Left renal pelvis (tissue), 4 donors: ENCODE measurements at regions not wholly inside any gene's neighbourhood (a gene's known extent, or its start where the extent isn't known, plus 50 kb on each side); places are given as distances from the start of the nearest gene placed in this dataset.
A peak's percentile ranks its signal among the peaks of the same experiment; 100 is the strongest.

Experiments used
- DNase-seq, 4 donors: peaks; one replicate each; pipeline ENCODE4 v3.0.0-alpha.2; 2013; ENCODE audit warnings: low read depth in 4 of 4, low spot score in 3 of 4

GRCh38 chr3:157647820-157648219, 144.6 kb upstream of the VEPH1 start:
- DNase-seq = no peak

GRCh38 chr3:157639756-157640426, 136.7 kb upstream of the VEPH1 start:
- no peak for DNase-seq

GRCh38 chr3:157637866-157638265, 134.7 kb upstream of the VEPH1 start:
- DNase-seq = no peak

DNA sequence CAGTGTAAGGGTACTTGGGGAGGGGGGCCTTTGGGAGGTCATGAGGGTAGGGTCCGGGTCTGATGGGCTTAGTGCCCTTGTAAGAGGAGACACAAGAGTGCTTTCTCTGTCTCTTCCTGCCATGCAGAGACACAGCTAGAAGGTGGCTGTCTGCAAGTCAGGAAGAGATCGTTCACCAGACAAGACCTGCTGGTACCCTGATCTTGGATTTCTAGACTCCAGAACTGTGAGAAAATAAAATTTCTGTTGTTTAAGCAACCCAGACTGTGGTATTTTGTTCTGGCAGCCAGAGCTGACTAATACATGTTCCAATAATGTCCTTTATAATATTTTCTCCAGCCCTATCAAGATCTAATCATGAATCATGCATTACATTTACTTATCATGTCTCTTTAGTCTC, 130.0 kb upstream of the VEPH1 start:
- no peak for DNase-seq

DNA sequence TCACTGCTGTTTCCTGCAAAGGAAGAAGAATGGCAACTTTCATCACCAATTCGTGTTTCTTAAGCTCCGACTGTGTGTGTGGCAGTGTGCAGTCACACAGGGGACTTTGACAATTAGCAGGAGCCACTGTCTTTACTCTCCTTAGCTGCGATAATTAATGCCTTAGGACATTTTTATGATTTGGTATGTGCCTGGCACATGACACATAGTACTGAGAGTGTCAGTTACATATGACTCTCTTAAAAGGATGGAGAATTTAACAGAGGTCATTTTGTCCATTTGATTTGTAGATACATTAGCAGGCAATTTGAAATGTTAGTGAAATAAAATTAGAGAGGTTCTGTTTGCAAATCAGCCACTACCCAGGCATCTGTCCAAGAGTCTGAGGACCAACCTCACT, 128.9 kb upstream of the VEPH1 start:
- DNase-seq = no peak

- DNase-seq = no peak
Observed at GRCh38 chr3:157631478-157631877, 128.3 kb upstream of the VEPH1 start.

GRCh38 chr3:157626817-157627216, 123.6 kb upstream of the VEPH1 start:
- DNase-seq = no peak

- DNase-seq = no peak
Observed at GRCh38 chr3:157624801-157625200, 121.6 kb upstream of the VEPH1 start.

- DNase-seq = no peak
Observed at GRCh38 chr3:157618886-157619285, 115.7 kb upstream of the VEPH1 start.

DNA sequence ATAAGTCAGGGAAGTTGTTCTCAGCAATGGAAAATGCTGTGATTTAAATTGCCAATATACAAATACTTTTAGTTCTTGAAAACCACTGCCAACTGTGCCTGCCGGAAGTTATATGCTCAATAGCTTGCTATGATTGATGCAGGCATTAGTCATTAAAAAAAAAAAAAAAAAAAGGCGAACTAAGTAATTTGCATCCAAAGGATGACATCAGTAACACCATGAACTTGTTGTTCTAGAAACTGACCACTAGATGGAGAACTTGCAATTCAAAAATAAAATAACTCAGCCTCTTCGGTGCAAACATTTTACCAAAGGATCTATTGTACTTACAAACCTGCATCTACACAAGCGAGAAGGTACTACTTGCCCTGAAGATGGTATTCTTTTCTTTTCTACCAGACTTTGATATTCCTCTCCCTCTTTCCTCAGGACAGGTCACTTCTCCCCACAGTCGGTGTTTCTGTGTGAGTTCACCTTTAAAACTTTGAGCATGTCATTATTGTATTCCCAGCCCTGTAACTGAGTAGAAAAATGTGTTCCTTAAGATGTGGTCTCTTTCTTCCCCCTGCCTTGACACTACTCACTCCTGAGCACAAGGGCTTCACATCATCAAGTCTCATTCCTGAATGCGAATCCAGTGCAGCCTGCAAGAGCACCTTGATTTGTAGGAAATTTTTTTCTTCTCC, 115.0 kb upstream of the VEPH1 start:
- peak in 1 of 4 donors; percentile 36 for DNase-seq

GRCh38 chr3:157614896-157615295, 111.7 kb upstream of the VEPH1 start:
- DNase-seq = no peak

- DNase-seq = no peak
Observed at GRCh38 chr3:157611536-157612076, 108.4 kb upstream of the VEPH1 start.

DNA sequence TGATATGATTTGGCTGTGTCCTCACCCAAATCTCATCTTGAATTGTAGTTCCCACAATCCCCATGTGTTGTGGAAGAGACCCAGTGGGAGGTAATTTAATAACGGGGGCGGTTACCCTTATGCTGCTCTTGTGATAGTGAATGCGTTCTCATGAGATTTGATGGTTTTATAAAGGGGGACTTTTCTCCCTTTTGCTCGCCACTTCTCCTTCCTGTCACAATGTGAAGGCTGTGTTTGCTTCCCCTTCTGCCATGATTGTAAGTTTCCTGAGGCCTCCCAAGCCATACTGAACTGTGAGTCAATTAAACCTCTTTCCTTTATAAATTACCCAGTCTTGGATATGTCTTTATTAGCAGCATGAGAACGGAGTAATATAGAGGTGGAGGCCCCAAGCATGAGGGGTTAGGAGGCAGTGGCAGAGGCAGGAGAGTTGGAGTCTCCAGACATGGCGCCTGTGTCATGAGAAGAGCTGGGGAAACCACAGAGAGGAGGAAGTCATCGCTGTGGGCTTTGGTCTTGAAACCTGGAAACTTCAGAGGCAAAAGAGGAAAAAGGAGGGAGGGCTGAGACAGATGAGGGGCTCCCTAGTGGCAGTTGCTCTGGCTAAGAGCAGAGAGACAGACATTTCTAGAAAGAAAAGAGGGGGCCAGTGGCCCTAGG, 107.8 kb upstream of the VEPH1 start:
- DNase-seq = no peak

- no peak for DNase-seq
Observed at GRCh38 chr3:157607826-157608405, 104.7 kb upstream of the VEPH1 start.

DNA sequence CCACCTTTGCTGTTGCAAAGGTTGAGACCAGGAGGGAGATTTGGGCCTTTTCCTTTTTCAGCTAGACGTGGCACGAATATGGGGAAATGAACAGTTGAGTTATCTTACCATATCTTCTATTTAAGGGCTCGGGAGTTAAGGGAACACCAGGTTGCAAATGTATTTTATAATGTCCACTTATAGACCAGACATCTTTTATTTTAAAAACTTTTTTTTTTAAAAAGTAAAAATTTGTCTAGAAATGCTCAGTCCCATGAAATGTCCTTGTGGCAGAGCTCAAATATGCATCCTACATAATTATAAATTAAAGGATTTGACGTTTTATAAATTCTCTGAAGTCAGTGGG, 103.6 kb upstream of the VEPH1 start:
- no peak for DNase-seq

DNA sequence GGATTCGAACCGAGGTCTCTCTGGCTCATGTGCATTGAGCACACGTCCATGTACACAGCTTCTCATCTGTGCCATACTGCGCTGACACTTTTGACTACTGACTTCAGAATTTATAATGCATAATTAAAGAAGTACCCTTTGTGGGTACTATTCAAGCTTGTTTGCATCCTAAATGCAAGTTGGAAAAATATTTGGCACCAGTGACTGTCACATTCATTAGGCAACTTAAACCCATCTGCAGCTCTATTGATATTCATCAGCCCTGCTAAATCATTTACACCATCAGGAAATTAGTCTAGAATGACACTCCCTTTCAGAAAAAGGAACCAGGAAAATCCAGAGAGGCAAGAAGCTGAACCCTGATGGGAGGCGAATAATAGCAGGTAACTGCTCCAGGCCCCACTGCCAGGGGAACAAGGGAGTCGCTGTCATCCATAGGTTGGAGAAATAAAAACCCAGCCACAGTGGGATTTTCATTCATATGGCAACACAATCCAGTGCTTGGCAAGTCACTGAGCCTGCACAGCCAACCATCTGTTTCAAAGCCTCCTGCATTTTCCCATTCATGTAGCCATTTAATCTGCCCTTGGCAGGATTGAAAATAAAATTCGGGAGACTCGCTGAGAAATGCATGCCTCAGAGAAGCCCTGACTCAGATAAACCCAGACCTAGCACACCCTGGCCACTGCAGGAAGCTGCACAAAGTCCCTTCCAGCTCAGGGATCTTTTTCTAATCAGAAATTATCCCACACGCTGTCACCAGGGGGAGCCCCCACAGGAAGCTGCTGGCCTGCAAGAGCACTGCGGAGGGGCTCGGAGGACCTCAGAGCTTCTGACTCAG, 103.0 kb upstream of the VEPH1 start:
- peak in 1 of 4 donors; percentile 27 for DNase-seq

- DNase-seq = no peak
Observed at GRCh38 chr3:157605356-157605755, 102.1 kb upstream of the VEPH1 start.

- no peak for DNase-seq
Observed at GRCh38 chr3:157602424-157602823, 99.2 kb upstream of the VEPH1 start.

DNA sequence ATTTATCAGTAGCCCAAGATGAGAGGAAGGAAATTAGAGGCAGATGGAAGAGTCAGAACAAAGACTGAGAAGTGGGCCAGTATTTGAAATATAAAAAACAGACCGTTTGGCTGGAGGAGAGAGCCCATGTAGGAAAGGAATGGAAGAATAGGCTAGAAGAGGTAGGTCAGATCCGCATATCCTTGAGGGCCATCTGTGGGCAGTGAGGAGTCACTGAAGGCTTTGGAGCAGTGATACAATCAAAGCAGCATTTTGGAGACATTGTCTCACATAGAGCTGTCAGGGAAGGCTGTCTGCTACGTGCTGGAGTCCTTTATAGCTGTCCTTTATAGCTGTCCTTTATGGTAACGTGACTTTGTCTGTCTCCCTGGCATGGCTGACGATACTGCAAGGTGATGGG, 92.0 kb upstream of the VEPH1 start:
- no peak for DNase-seq

- no peak for DNase-seq
Observed at GRCh38 chr3:157594413-157594812, 91.2 kb upstream of the VEPH1 start.

DNA sequence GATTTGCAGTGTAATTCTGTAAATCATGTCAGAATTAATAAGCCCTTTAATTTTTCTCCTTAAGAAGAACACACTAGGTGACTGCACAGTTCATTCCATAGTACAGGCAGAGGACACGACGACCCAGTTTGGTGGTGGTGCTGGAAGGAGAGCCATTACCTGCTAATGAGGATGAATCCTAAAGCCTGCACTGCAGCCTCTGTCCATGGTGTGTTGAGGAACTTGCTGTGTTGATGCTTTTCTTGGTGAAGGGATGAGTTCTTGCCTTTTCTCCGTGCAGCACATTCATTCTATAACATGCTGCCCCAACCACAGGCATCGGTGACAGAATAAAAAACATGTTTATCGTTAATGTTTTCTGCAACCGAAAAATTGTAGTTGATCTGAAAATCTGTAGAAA, 89.6 kb upstream of the VEPH1 start:
- DNase-seq = no peak
